Chondrocyte (in vitro differentiated cells): ENCODE measurements at regions not wholly inside any gene's neighbourhood (a gene's known extent, or its start where the extent isn't known, plus 50 kb on each side); places are given as distances from the start of the nearest gene placed in this dataset.

Experiments used
- DNase-seq: peaks from one replicate; pipeline ENCODE4 v3.0.0; 2021; ENCODE audit warnings: mixed read lengths, low spot score
- H3K27ac Mint-ChIP-seq: one replicate; pipeline ENCODE4 v1.8.0; 2021; ENCODE audit warnings: mild to moderate bottlenecking, moderate library complexity, mixed read lengths; ENCODE audit not compliant: unreplicated experiment
- H3K27me3 Mint-ChIP-seq: 2 replicates; pipeline ENCODE4 v1.8.0; 2021; ENCODE audit warnings: low read depth, mixed read lengths
- H3K36me3 Mint-ChIP-seq: 2 replicates; pipeline ENCODE4 v1.8.0; 2021; ENCODE audit warnings: low read depth, mixed read lengths
- H3K4me1 Mint-ChIP-seq: 2 replicates; pipeline ENCODE4 v1.8.0; 2021; ENCODE audit warnings: low read depth, mild to moderate bottlenecking, mixed read lengths
- H3K4me3 Mint-ChIP-seq: one replicate; pipeline ENCODE4 v1.8.0; 2021; ENCODE audit warnings: mild to moderate bottlenecking, moderate library complexity, mixed read lengths; ENCODE audit not compliant: unreplicated experiment
- H3K9me3 Mint-ChIP-seq: 2 replicates; pipeline ENCODE4 v1.8.0; 2021; ENCODE audit warnings: low read depth, mixed read lengths
- CTCF ChIP-seq: fragments of 200-600 bp; sonication (generic); IDR thresholded peaks from 2 replicates; pipeline ENCODE4 v1.5.0; 2021; ENCODE audit warnings: antibody characterized with exemption, mild to moderate bottlenecking, moderate library complexity

DNA sequence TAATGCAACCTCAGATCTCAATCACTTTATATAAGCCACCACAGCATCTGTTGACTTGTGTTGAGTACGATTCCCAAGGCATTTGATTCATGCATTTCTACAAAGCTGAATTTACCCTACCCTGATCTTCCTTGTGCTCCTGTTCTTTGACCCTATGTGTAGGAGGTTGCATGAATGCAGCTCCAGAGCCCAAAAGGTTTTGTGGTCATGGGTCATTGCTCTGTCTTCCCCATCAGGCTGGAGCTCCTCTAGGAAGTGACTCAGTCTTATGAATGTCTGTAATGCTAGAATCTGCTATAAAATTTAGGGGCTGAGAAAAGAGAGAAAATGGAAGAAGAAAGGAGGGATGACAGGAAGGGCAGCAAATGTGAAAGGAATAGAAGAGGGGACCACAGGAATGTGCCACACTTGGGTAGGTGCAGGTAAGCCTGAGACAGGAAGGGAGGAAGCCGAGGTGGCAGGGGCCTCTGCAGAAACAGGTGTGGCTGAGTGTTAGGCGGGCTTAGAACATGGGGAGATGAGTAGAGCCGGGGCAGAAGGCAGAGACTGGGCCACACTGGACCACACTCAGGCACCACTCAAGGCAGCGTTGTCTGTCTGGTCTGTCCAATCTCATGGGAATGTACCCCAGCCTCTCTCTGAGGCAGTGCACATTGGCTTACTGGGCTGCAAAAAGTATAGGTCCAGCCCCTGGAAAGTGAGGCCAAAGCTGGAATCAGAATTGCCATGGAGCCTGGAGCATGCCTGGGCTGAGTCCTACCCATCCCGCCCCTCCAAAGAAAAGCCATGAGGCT is 334.1 kb downstream of the BCL11B start:
- no peak overlapping the region for H3K4me3 Mint-ChIP-seq
- H3K27ac Mint-ChIP-seq = no peak overlapping the region
- peaks cover 44% of the 10 kb centered on the region for H3K27me3 Mint-ChIP-seq
- no peaks in the 10 kb centered on the region for H3K9me3 Mint-ChIP-seq
- DNase-seq = no peak
- no peak for TF ChIP-seq CTCF
- H3K36me3 Mint-ChIP-seq = no peaks in the 10 kb centered on the region
- no peaks in the 10 kb centered on the region for H3K4me1 Mint-ChIP-seq

GRCh38 chr14:98940693-98941437 is 331.1 kb downstream of the BCL11B start:
- H3K27me3 Mint-ChIP-seq = peaks cover 37% of the 10 kb centered on the region
- H3K27ac Mint-ChIP-seq = no peak overlapping the region
- no peak for TF ChIP-seq CTCF
- no peaks in the 10 kb centered on the region for H3K36me3 Mint-ChIP-seq
- no peak for DNase-seq
- H3K4me1 Mint-ChIP-seq = no peaks in the 10 kb centered on the region
- no peak overlapping the region for H3K4me3 Mint-ChIP-seq
- no peaks in the 10 kb centered on the region for H3K9me3 Mint-ChIP-seq

DNA sequence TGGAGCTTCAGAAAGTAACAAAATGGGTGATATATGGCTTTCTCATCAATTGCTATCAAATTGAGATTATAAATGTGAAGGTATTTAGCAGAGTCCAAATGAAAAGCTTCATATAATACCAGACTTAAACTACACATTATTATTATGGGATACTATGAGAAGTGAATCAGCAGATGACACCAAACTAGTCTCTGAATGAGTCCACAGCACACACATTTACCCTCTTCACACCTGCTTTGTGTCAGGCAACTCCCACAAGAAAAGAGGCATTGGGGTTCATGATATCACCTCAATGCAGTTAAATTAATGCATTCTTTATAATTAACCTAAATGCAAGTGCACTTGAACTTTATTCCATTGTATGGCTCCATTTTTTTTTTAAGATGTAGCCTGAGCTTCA is 330.5 kb downstream of the BCL11B start:
- no peak for DNase-seq
- peaks cover 34% of the 10 kb centered on the region for H3K27me3 Mint-ChIP-seq
- H3K27ac Mint-ChIP-seq = no peak overlapping the region
- no peaks in the 10 kb centered on the region for H3K36me3 Mint-ChIP-seq
- no peaks in the 10 kb centered on the region for H3K9me3 Mint-ChIP-seq
- TF ChIP-seq CTCF = no peak
- H3K4me3 Mint-ChIP-seq = no peak overlapping the region
- H3K4me1 Mint-ChIP-seq = no peaks in the 10 kb centered on the region

- no peaks in the 10 kb centered on the region for H3K4me1 Mint-ChIP-seq
- no peak overlapping the region for H3K4me3 Mint-ChIP-seq
- H3K27ac Mint-ChIP-seq = no peak overlapping the region
- no peak for TF ChIP-seq CTCF
- no peak for DNase-seq
- H3K27me3 Mint-ChIP-seq = peaks cover 16% of the 10 kb centered on the region
- H3K36me3 Mint-ChIP-seq = no peaks in the 10 kb centered on the region
- H3K9me3 Mint-ChIP-seq = no peaks in the 10 kb centered on the region
Measured at GRCh38 chr14:98943907-98944306, 328.1 kb downstream of the BCL11B start.

DNA sequence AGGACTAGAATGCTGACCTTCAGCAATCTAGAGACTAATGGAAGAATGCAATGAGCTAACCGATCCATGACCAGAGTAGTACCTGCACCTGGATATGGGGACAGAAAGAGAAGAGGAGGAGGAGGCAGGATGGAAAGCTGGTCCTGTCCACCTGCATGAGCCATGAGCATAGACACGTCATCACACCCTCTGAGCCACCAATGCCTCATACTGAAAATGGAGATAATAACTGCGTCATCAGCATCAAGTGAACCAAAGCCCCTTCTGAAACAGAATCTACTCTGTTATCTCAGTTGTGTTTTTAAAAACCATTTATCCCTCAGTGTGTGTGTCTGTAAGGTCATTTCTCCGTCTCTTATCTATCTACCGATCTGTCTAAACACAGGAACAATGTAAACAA is 327.0 kb downstream of the BCL11B start:
- no peak overlapping the region for H3K27ac Mint-ChIP-seq
- no peak for DNase-seq
- H3K9me3 Mint-ChIP-seq = no peaks in the 10 kb centered on the region
- no peaks in the 10 kb centered on the region for H3K36me3 Mint-ChIP-seq
- peaks cover 6% of the 10 kb centered on the region for H3K27me3 Mint-ChIP-seq
- no peak for TF ChIP-seq CTCF
- H3K4me3 Mint-ChIP-seq = no peak overlapping the region
- H3K4me1 Mint-ChIP-seq = no peaks in the 10 kb centered on the region
